ENCODE measurements at regions not wholly inside any gene's neighbourhood (a gene's known extent, or its start where the extent isn't known, plus 50 kb on each side); places are given as distances from the start of the nearest gene placed in this dataset.
"Not testable (repeated sequence)": the region's sequence is repeated elsewhere in the genome, so short reads cannot be mapped to it uniquely, and the experiment has no call there.

- DNase-seq = no peak
Observed at GRCh38 chr15:98530570-98530969, 117.8 kb upstream of the IGF1R start.

- DNase-seq = no peak
Observed at GRCh38 chr15:98532063-98532462, 116.3 kb upstream of the IGF1R start.

GRCh38 chr15:98536976-98537375, 111.4 kb upstream of the IGF1R start:
- no peak for DNase-seq

- no peak for DNase-seq
Observed at GRCh38 chr15:98537516-98538060, 110.8 kb upstream of the IGF1R start.

GRCh38 chr15:98541519-98541918, 106.8 kb upstream of the IGF1R start:
- no peak for DNase-seq

GRCh38 chr15:98543237-98543636, 105.1 kb upstream of the IGF1R start:
- DNase-seq = no peak

- no peak for DNase-seq
Observed at GRCh38 chr15:98546329-98546728, 102.0 kb upstream of the IGF1R start.

GRCh38 chr15:98547275-98547674, 101.1 kb upstream of the IGF1R start:
- no peak for DNase-seq

GRCh38 chr15:98547741-98548138, 100.6 kb upstream of the IGF1R start:
- no peak for DNase-seq

GRCh38 chr15:98548139-98548971, 100.0 kb upstream of the IGF1R start:
- peak; percentile 44 to 45 for DNase-seq

GRCh38 chr15:98549003-98549402, 99.3 kb upstream of the IGF1R start:
- DNase-seq = no peak

- no peak for DNase-seq
Observed at GRCh38 chr15:98549741-98550140, 98.6 kb upstream of the IGF1R start.

GRCh38 chr15:98550363-98550762, 98.0 kb upstream of the IGF1R start:
- not testable (repeated sequence) for DNase-seq

- no peak for DNase-seq
Observed at GRCh38 chr15:98551936-98552562, 96.3 kb upstream of the IGF1R start.

- no peak for DNase-seq
Observed at GRCh38 chr15:98554272-98555172, 93.8 kb upstream of the IGF1R start.

- DNase-seq = no peak
Observed at GRCh38 chr15:98555173-98555515, 93.2 kb upstream of the IGF1R start.

GRCh38 chr15:98556321-98556720, 92.0 kb upstream of the IGF1R start:
- DNase-seq = no peak

GRCh38 chr15:98560338-98560737, 88.0 kb upstream of the IGF1R start:
- DNase-seq = no peak

GRCh38 chr15:98561169-98561941, 87.0 kb upstream of the IGF1R start:
- DNase-seq = no peak

- no peak for DNase-seq
Observed at GRCh38 chr15:98562331-98562937, 85.9 kb upstream of the IGF1R start.

GRCh38 chr15:98565566-98565965, 82.8 kb upstream of the IGF1R start:
- DNase-seq = no peak

- no peak for DNase-seq
Observed at GRCh38 chr15:98567951-98568350, 80.4 kb upstream of the IGF1R start.

Measured in stimulated activated CD4-positive, alpha-beta T cell treated with anti-CD3 and anti-CD28 coated beads, Interleukin-2, amount 100 ng/mL, for 48 hours (primary cell).